Right atrium auricular region (tissue), 2 donors: ENCODE measurements at regions not wholly inside any gene's neighbourhood (a gene's known extent, or its start where the extent isn't known, plus 50 kb on each side); places are given as distances from the start of the nearest gene placed in this dataset.

Experiments used
- DNase-seq: peaks from one replicate; pipeline ENCODE4 v3.0.0-alpha.2; 2019; ENCODE audit warnings: low spot score
- H3K27ac ChIP-seq, 2 donors: fragments of 200-600 bp; sonication (generic); 1 replicate in 1 of 2; 2 replicates in 1 of 2; pipeline ENCODE4 v1.5.1; 2016 to 2019
- H3K27me3 ChIP-seq, 2 donors: fragments of 200-600 bp; sonication (generic); one replicate each; pipeline versions ENCODE4 v1.5.1 to v1.6.0; 2017 to 2019
- H3K36me3 ChIP-seq: fragments of 200-600 bp; sonication (generic); one replicate; pipeline ENCODE4 v1.5.1; 2016
- H3K4me1 ChIP-seq, 2 donors: fragments of 200-600 bp; sonication (generic); one replicate each; pipeline versions ENCODE4 v1.5.1 to v1.6.0; 2017 to 2019
- H3K4me3 ChIP-seq, 2 donors: fragments of 200-600 bp; sonication (generic); 1 replicate in 1 of 2; 2 replicates in 1 of 2; pipeline ENCODE4 v1.5.1; 2017 to 2019; ENCODE audit warnings: mild to moderate bottlenecking in 1 of 2, moderate library complexity in 1 of 2
- H3K9me3 ChIP-seq, 2 donors: fragments of 200-600 bp; sonication (generic); one replicate each; pipeline ENCODE4 v1.5.1; 2019
- TF ChIP-seq, protein P1 (sequence below), 2 donors: fragments of 200-600 bp; sonication (generic); IDR thresholded peaks; one replicate each; pipeline ENCODE4 v1.5.1; 2019; ENCODE audit warnings: antibody characterized with exemption in 2 of 2

GRCh38 chr21:38134084-38134873, 122.5 kb upstream of the KCNJ15 start:
- Histone ChIP-seq H3K36me3 (no peaks in the 10 kb centered on the region), H3K27ac (no peak overlapping the region), H3K9me3 (no peaks in the 10 kb centered on the region), H3K4me1 (no peaks in the 10 kb centered on the region), H3K27me3 (no peaks in the 10 kb centered on the region), H3K4me3 (no peak overlapping the region)
- no peak for DNase-seq
- TF ChIP-seq, protein P1, sequence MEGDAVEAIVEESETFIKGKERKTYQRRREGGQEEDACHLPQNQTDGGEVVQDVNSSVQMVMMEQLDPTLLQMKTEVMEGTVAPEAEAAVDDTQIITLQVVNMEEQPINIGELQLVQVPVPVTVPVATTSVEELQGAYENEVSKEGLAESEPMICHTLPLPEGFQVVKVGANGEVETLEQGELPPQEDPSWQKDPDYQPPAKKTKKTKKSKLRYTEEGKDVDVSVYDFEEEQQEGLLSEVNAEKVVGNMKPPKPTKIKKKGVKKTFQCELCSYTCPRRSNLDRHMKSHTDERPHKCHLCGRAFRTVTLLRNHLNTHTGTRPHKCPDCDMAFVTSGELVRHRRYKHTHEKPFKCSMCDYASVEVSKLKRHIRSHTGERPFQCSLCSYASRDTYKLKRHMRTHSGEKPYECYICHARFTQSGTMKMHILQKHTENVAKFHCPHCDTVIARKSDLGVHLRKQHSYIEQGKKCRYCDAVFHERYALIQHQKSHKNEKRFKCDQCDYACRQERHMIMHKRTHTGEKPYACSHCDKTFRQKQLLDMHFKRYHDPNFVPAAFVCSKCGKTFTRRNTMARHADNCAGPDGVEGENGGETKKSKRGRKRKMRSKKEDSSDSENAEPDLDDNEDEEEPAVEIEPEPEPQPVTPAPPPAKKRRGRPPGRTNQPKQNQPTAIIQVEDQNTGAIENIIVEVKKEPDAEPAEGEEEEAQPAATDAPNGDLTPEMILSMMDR (IDR thresholded peaks at IDR 0.05): no peak

DNA sequence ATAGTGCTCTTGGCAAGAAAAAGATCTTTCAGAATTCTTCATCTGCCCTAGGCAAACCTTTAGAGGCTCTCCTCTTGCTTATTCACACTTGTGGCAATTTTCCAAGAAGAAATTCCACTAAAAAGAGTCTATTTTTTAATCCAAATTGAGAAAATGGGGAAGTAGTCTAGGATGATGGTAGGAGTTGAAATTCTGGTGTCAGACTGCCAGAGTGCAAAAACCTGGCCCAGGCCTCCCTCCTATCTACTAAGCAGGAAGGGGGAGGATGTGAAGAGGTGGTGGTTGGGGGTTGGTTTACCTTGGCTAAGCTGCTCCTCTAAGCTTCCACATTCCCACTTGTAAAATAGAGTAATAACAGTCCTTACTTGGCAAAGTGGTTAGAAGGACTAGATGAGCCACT, 120.6 kb upstream of the KCNJ15 start:
- DNase-seq: no peak
- Histone ChIP-seq H3K27ac (no peak overlapping the region), H3K4me1 (peaks cover 0 to 9% of the 10 kb centered on the region in 2 donors), H3K4me3 (no peak overlapping the region), H3K36me3 (no peaks in the 10 kb centered on the region), H3K9me3 (no peaks in the 10 kb centered on the region), H3K27me3 (no peaks in the 10 kb centered on the region)
- TF ChIP-seq, protein P1 (IDR thresholded peaks at IDR 0.05): no peak

- Histone ChIP-seq H3K4me1 (peaks cover 0 to 9% of the 10 kb centered on the region in 2 donors), H3K27ac (no peak overlapping the region), H3K36me3 (no peaks in the 10 kb centered on the region), H3K9me3 (no peaks in the 10 kb centered on the region), H3K27me3 (no peaks in the 10 kb centered on the region), H3K4me3 (no peak overlapping the region)
- TF ChIP-seq, protein P1 (IDR thresholded peaks at IDR 0.05): no peak
- DNase-seq: no peak
Measured at GRCh38 chr21:38139380-38140168, 117.2 kb upstream of the KCNJ15 start.

- peaks cover 0 to 9% of the 10 kb centered on the region in 2 donors for H3K4me1 ChIP-seq
- DNase-seq: no peak
- H3K4me3 ChIP-seq: no peak overlapping the region
- H3K27me3 ChIP-seq: no peaks in the 10 kb centered on the region
- H3K27ac ChIP-seq: no peak overlapping the region
- H3K9me3 ChIP-seq: peaks cover 0 to 3% of the 10 kb centered on the region in 2 donors
- H3K36me3 ChIP-seq: no peaks in the 10 kb centered on the region
- TF ChIP-seq, protein P1 (IDR thresholded peaks at IDR 0.05): no peak
Measured at GRCh38 chr21:38140207-38140903, 116.4 kb upstream of the KCNJ15 start.

DNA sequence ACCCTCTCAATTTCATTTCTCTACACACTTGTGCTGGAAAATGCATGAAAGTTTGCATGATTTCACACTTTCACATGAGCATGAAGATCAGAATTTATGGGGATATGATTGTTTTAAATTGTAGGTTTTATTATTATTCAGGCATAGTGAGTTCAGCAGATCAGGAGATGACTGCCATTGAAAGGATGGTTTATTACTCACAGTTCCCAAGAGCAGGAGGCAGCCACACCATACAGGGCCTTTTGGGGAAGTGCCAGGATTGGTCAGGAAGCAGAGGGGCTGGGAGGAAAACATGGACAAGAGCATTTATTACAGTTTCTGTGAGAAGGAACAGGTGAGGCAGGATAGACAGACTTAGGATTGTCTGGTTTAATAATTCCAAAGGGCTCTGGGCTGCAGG, 114.6 kb upstream of the KCNJ15 start:
- no peak for DNase-seq
- Histone ChIP-seq H3K9me3 (peaks cover 0 to 8% of the 10 kb centered on the region in 2 donors), H3K4me3 (no peak overlapping the region), H3K36me3 (no peaks in the 10 kb centered on the region), H3K27ac (no peak overlapping the region), H3K4me1 (peaks cover 0 to 9% of the 10 kb centered on the region in 2 donors), H3K27me3 (no peaks in the 10 kb centered on the region)
- TF ChIP-seq, protein P1 (IDR thresholded peaks at IDR 0.05): no peak
